ENCODE measurements at regions not wholly inside any gene's neighbourhood (a gene's known extent, or its start where the extent isn't known, plus 50 kb on each side); places are given as distances from the start of the nearest gene placed in this dataset.

- WGBS, 2 donors, result 76 to 82% methylated on average over 7 of the region's 7 CpGs
- H3K4me3 ChIP-seq (ENCODE audit: low read depth, poor library complexity, severe bottlenecking), result no peak overlapping the region
- no peak for DNase-seq (ENCODE audit: low spot score in 2 of 2)
- intact Hi-C loops (cut with DNase I; ENCODE audit: low total_unique reads), result no loop called here
- TF ChIP-seq, protein P1, sequence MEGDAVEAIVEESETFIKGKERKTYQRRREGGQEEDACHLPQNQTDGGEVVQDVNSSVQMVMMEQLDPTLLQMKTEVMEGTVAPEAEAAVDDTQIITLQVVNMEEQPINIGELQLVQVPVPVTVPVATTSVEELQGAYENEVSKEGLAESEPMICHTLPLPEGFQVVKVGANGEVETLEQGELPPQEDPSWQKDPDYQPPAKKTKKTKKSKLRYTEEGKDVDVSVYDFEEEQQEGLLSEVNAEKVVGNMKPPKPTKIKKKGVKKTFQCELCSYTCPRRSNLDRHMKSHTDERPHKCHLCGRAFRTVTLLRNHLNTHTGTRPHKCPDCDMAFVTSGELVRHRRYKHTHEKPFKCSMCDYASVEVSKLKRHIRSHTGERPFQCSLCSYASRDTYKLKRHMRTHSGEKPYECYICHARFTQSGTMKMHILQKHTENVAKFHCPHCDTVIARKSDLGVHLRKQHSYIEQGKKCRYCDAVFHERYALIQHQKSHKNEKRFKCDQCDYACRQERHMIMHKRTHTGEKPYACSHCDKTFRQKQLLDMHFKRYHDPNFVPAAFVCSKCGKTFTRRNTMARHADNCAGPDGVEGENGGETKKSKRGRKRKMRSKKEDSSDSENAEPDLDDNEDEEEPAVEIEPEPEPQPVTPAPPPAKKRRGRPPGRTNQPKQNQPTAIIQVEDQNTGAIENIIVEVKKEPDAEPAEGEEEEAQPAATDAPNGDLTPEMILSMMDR (IDR thresholded peaks at IDR 0.05), result no peak
- TF ChIP-seq POLR2A (IDR thresholded peaks at IDR 0.05), result no peak
Observed at GRCh38 chr2:234626566-234627130, 129.8 kb upstream of the ARL4C start.

- WGBS, 2 donors, result 64 to 69% methylated on average over 4 of the region's 4 CpGs
Observed at GRCh38 chr2:234625626-234626250, 128.9 kb upstream of the ARL4C start.

DNA sequence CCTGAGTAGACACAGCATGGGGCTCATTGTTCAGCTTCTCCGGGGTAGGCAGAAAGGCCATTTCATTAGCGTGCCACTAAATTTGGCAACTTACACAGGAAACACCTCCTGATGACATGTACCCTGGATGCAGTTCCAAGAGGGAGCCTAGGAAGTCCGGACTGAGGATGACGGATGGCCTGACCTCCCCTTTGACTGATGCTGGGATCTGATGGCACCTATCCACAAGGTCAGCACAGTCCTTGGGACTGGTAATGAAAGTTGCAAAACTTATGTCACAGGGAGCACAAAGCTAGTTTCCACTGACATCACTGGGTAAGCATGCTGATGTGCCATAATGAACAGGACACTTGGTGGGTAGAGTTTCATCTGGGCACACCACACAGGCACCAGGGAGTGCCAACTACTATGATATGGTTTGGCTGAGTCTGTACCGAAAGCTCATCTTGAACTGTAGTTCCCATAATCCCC lies 126.7 kb upstream of the ARL4C start:
- peak in 1 of 2 donors; percentile 7 for DNase-seq (ENCODE audit: low spot score in 2 of 2)
- TF ChIP-seq POLR2A (IDR thresholded peaks at IDR 0.05), result no peak
- TF ChIP-seq, protein P1 (IDR thresholded peaks at IDR 0.05), result no peak
- intact Hi-C loops (cut with DNase I; ENCODE audit: low total_unique reads), result no loop called here
- 67 to 81% methylated on average over 5 of the region's 5 CpGs for WGBS, 2 donors
- H3K4me3 ChIP-seq (ENCODE audit: low read depth, poor library complexity, severe bottlenecking), result no peak overlapping the region

More at GRCh38 chr2:234625626-234626250, 128.9 kb upstream of the ARL4C start:
- H3K4me3 ChIP-seq (ENCODE audit: low read depth, poor library complexity, severe bottlenecking), result no peak overlapping the region
- intact Hi-C loops (cut with DNase I; ENCODE audit: low total_unique reads), result no loop called here
- peak in 1 of 2 donors; percentile 4 for DNase-seq (ENCODE audit: low spot score in 2 of 2)
- TF ChIP-seq POLR2A (IDR thresholded peaks at IDR 0.05), result no peak
- TF ChIP-seq, protein P1 (IDR thresholded peaks at IDR 0.05), result no peak

DNA sequence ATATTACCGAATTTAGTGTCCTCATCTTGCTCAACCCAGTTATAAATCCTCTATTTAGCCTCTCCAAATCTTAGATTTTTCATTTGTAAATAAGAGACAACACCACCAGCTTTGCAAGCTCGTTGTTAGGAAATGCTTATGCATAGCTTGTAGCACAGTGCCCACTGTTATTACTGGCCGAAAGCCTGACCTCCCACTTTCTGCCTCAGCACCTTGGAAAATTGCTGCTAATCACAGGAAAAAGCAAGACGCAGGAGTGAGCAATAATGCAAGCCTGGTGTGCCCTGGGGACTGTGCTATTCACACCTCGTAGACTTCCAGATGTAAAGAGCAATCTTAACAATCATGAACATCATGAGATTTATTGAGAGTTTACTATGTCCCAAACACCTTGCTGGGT lies 124.2 kb upstream of the ARL4C start:
- TF ChIP-seq POLR2A (IDR thresholded peaks at IDR 0.05), result no peak
- TF ChIP-seq, protein P1 (IDR thresholded peaks at IDR 0.05), result no peak
- 86 to 90% methylated on average over 5 of the region's 5 CpGs for WGBS, 2 donors
- H3K4me3 ChIP-seq (ENCODE audit: low read depth, poor library complexity, severe bottlenecking), result no peak overlapping the region
- intact Hi-C loops (cut with DNase I; ENCODE audit: low total_unique reads), result no loop called here
- DNase-seq (ENCODE audit: low spot score in 2 of 2), result peak in 1 of 2 donors; percentile 0

GRCh38 chr2:234620018-234620417 lies 123.1 kb upstream of the ARL4C start:
- TF ChIP-seq POLR2A (IDR thresholded peaks at IDR 0.05), result no peak
- TF ChIP-seq, protein P1 (IDR thresholded peaks at IDR 0.05), result no peak
- no peak overlapping the region for H3K4me3 ChIP-seq (ENCODE audit: low read depth, poor library complexity, severe bottlenecking)
- intact Hi-C loops (cut with DNase I; ENCODE audit: low total_unique reads), result no loop called here
- DNase-seq (ENCODE audit: low spot score in 2 of 2), result no peak
- WGBS, 2 donors, result 65 to 75% methylated on average over 7 of the region's 7 CpGs

All from lower leg skin (tissue), 4 donors.